NB4 (cell line): ENCODE measurements at regions not wholly inside any gene's neighbourhood (a gene's known extent, or its start where the extent isn't known, plus 50 kb on each side); places are given as distances from the start of the nearest gene placed in this dataset.

ENCODE experiments used
- DNase-seq: peaks from one replicate; pipeline ENCODE4 v3.0.0; 2010; ENCODE audit warnings: low read depth
- H3K4me3 ChIP-seq: one replicate; pipeline ENCODE4 v1.5.1; 2011; ENCODE audit warnings: mild to moderate bottlenecking, low read depth, low read length, moderate library complexity
- MYC ChIP-seq: IDR thresholded peaks from 2 replicates; pipeline ENCODE4 v1.6.1; 2011; ENCODE audit warnings: low read depth, low read length
- POLR2A ChIP-seq: IDR thresholded peaks from 2 replicates; pipeline ENCODE4 v1.6.1; 2011; ENCODE audit warnings: mild to moderate bottlenecking; ENCODE audit not compliant: insufficient read length; ENCODE audit errors: extremely low read depth
- TF ChIP-seq, protein P1 (sequence below): IDR thresholded peaks from one replicate; pipeline ENCODE4 v1.5.1; 2012; ENCODE audit warnings: low read depth, low read length
- TF ChIP-seq, protein P2 (sequence below): IDR thresholded peaks from 2 replicates; pipeline ENCODE4 v1.6.1; 2011; ENCODE audit warnings: low read depth, low read length

DNA sequence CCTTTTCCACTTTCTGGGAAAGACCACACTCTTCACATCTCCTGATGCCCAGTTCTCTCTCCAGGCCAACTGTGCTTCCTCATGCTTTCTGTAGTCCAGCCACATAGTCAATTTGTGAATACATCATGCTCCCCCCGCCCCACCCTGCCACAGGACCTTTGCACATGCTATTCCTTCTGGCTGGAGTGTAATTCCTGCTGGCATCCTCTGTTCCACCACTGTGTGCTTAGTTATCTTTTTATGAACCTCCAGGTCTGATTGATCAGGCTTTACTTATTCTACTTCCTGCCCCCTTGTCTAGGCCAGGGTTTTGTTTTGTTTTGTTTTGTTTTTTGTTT, 372.6 kb upstream of the RIOK2 start:
- H3K4me3 ChIP-seq = no peak overlapping the region
- no peak for TF ChIP-seq POLR2A
- TF ChIP-seq, protein P1, sequence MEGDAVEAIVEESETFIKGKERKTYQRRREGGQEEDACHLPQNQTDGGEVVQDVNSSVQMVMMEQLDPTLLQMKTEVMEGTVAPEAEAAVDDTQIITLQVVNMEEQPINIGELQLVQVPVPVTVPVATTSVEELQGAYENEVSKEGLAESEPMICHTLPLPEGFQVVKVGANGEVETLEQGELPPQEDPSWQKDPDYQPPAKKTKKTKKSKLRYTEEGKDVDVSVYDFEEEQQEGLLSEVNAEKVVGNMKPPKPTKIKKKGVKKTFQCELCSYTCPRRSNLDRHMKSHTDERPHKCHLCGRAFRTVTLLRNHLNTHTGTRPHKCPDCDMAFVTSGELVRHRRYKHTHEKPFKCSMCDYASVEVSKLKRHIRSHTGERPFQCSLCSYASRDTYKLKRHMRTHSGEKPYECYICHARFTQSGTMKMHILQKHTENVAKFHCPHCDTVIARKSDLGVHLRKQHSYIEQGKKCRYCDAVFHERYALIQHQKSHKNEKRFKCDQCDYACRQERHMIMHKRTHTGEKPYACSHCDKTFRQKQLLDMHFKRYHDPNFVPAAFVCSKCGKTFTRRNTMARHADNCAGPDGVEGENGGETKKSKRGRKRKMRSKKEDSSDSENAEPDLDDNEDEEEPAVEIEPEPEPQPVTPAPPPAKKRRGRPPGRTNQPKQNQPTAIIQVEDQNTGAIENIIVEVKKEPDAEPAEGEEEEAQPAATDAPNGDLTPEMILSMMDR = no peak
- TF ChIP-seq MYC = no peak
- TF ChIP-seq, protein P2, sequence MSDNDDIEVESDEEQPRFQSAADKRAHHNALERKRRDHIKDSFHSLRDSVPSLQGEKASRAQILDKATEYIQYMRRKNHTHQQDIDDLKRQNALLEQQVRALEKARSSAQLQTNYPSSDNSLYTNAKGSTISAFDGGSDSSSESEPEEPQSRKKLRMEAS = no peak
- DNase-seq = no peak

DNA sequence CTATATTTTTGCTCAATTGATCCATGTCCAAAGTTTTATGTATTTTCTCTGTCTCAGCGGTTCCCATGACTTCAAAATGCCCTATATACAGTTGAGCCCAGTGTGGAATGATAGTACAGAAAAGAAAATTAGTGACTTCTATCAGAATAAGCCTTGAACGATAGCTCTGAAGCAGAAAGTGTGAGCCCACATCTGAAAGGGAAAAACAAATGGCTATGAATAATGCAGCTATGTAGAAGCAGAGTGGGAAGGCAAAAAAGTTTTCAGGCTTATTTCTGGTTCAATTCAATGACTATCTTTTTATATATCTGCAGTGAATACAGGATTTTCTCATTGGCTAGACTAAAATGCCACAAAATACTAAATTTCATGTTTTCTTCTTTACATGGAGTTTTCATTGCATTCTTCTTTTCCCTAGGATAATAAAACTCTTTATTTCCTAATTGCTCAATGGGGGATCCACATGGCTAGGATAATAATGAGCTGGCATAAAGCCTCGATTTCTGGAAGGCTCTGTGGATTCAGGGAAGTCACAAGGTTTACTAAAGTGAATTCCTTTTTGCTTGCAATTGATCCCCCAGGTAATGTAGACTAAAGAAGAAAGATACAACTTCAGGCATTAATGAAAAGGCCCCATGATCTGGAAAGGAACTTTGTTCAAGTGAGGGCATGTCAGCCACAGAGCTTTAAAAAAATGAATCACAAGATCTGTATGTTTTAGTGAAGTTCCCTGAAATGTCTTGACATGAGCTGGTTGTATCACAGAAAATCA, 377.0 kb upstream of the RIOK2 start:
- no peak for TF ChIP-seq POLR2A
- TF ChIP-seq, protein P1 = no peak
- TF ChIP-seq MYC = no peak
- TF ChIP-seq, protein P2 = no peak

DNA sequence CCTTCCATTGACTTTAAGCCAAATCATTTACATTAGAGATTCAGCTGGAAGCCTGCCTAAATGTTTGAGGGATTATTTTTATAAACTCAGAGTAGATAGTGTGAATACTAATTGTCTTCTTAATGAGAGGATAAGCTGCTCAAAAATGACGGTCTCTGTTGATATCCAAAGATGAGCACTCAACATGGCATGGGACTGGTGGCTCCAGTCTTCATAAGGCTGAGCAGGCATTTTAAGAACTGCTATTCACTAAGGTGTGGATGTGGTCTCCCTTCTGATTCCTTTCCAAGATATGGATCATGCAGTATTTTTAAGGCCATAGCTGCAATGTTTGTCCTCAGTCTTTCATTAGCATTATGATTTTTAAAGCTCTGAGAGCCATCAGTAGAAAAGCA, 377.5 kb upstream of the RIOK2 start:
- DNase-seq = no peak
- H3K4me3 ChIP-seq = no peak overlapping the region
- no peak for TF ChIP-seq POLR2A
- TF ChIP-seq, protein P2 = no peak
- TF ChIP-seq, protein P1 = no peak
- TF ChIP-seq MYC = no peak

More for the DNA sequence above, 377.0 kb upstream of the RIOK2 start:
- no peak overlapping the region for H3K4me3 ChIP-seq
- no peak for DNase-seq

DNA sequence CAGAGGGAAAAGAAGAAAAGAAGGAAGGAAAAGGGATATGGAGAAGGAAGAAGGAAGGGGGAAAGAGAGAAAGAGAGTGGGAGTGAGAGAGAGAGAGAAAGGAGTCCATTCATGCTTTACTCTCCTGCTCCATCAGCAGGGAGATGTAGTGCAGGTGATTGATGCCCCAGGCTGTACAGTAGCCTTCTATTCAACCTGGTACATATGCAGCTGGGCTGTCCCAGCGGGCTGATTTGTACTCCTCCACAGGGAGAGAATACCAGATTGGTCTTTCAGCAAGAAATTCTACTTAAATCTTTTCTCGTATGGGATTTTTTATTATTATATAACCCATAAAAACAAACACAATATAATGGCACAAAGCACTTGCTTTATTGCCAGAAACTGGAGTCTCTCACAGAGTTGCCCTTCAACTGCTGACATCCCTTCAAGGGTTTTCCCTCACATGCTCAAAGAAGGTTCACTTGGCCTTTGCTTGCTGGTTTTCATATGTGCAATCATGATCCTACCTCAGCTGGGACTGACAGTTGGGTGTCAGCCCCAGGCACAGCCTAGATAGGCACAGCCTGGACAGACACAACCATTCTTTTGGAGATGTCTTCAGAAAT, 380.1 kb upstream of the RIOK2 start:
- TF ChIP-seq, protein P1 = no peak
- no peak for TF ChIP-seq MYC
- TF ChIP-seq POLR2A = no peak
- TF ChIP-seq, protein P2 = no peak
- H3K4me3 ChIP-seq = no peak overlapping the region
- DNase-seq = no peak

DNA sequence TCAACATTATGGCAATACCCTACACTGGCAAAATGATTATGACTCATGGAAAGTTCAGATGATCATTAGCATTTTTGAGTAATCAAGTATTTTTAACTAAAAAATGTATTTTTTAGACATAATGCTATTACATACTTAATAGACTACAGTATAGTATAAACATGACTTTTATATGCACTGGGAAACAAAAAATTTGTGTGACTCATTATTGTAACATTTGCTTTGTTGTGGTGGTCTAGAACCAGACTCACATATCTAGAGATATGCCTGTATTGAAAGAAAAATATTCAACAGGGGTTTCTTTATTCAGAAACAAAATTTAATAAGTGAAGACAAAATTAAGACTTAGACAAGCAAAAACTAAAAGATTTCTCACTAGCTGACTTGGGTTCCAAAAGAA, 385.3 kb upstream of the RIOK2 start:
- no peak overlapping the region for H3K4me3 ChIP-seq
- TF ChIP-seq, protein P2 = no peak
- TF ChIP-seq POLR2A (no peak), MYC (no peak)
- TF ChIP-seq, protein P1 = no peak
- no peak for DNase-seq
